Kidney capillary endothelial cell (primary cell): ENCODE measurements at regions not wholly inside any gene's neighbourhood (a gene's known extent, or its start where the extent isn't known, plus 50 kb on each side); places are given as distances from the start of the nearest gene placed in this dataset.
"Not testable (repeated sequence)": the region's sequence is repeated elsewhere in the genome, so short reads cannot be mapped to it uniquely, and the experiment has no call there.

Source experiments
- DNase-seq: peaks from one replicate; pipeline ENCODE4 v3.0.0-alpha.2; 2018; ENCODE audit warnings: low spot score

GRCh38 chr17:43315858-43316521 lies 82.2 kb upstream of the RNU2-1 start:
- no peak for DNase-seq

GRCh38 chr17:43315369-43315768 lies 81.6 kb upstream of the RNU2-1 start:
- no peak for DNase-seq

- DNase-seq, result no peak
Observed at GRCh38 chr17:43314611-43315011, 80.8 kb upstream of the RNU2-1 start.

- DNase-seq, result no peak
Observed at GRCh38 chr17:43312011-43312410, 78.2 kb upstream of the RNU2-1 start.

- no peak for DNase-seq
Observed at GRCh38 chr17:43309505-43310332, 75.9 kb upstream of the RNU2-1 start.

- DNase-seq, result no peak
Observed at GRCh38 chr17:43308999-43309398, 75.2 kb upstream of the RNU2-1 start.

GRCh38 chr17:43304792-43305191 lies 71.0 kb upstream of the RNU2-1 start:
- not testable (repeated sequence) for DNase-seq

GRCh38 chr17:43303049-43303448 lies 69.3 kb upstream of the RNU2-1 start:
- not testable (repeated sequence) for DNase-seq

- not testable (repeated sequence) for DNase-seq
Observed at GRCh38 chr17:43299300-43300076, 65.7 kb upstream of the RNU2-1 start.

GRCh38 chr17:43289670-43290069 lies 55.9 kb upstream of the RNU2-1 start:
- DNase-seq, result not testable (repeated sequence)

- DNase-seq, result not testable (repeated sequence)
Observed at GRCh38 chr17:43283606-43284005, 49.8 kb upstream of the RNU2-1 start.
